ENCODE measurements at regions not wholly inside any gene's neighbourhood (a gene's known extent, or its start where the extent isn't known, plus 50 kb on each side); places are given as distances from the start of the nearest gene placed in this dataset.
"Not testable (repeated sequence)": the region's sequence is repeated elsewhere in the genome, so short reads cannot be mapped to it uniquely, and the experiment has no call there.

DNA sequence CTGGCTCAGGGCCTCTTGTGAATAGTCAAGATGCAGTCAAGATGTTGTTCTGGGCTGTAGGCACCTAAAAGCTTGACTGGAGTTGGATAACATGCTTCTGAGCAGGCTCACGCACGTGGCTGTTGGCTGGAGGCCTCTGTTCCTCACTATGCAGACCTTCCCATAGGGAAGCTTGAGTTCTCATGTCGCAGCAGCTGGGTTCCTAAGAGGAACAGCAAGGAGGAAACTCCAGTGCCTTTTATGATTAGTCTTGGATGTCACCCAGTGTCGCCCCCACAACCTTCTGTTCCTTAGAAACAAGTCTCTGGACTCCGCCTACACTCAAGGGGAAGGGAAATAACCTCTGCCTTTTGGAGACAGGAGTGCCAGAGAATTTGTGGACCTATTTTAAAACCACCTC, 210.7 kb downstream of the BCAS1 start:
- ChIA-PET POLR2A (ENCODE audit: low non-redundant PET) (no interaction called here), CTCF (interaction anchor here (0.6 to 1.0 kb wide), 5 partner anchors 13 to 798 kb away, joined by 3 read pairs; no protein-coding TSS in a partner anchor)
- H3K27ac ChIP-seq, result no peak overlapping the region
- TF ChIP-seq, protein P1, sequence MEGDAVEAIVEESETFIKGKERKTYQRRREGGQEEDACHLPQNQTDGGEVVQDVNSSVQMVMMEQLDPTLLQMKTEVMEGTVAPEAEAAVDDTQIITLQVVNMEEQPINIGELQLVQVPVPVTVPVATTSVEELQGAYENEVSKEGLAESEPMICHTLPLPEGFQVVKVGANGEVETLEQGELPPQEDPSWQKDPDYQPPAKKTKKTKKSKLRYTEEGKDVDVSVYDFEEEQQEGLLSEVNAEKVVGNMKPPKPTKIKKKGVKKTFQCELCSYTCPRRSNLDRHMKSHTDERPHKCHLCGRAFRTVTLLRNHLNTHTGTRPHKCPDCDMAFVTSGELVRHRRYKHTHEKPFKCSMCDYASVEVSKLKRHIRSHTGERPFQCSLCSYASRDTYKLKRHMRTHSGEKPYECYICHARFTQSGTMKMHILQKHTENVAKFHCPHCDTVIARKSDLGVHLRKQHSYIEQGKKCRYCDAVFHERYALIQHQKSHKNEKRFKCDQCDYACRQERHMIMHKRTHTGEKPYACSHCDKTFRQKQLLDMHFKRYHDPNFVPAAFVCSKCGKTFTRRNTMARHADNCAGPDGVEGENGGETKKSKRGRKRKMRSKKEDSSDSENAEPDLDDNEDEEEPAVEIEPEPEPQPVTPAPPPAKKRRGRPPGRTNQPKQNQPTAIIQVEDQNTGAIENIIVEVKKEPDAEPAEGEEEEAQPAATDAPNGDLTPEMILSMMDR (conservative IDR thresholded peaks at IDR 0.05; ENCODE audit: low read depth), result no peak
- no peak for DNase-seq (ENCODE audit: low spot score)

DNA sequence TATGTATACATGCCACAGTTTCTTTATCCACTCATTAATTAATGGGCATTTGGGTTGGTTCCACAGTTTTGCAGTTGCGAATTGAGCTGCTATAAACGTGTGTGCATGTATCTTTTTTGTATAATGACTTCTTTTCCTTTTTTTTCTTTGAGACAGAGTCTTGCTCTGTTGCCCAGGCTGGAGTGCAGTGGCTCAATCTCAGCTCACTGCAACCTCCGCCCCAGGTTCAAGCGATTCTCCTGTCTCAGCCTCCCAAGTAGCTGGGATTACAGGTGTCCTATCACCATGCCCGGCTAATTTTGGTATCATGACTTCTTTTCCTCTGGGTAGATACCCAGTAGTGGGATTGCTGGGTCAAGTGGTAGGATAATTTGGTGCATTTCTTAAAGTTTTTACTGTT, 211.4 kb downstream of the BCAS1 start:
- H3K27ac ChIP-seq; DNase-seq (ENCODE audit: low spot score); POLR2A ChIA-PET (ENCODE audit: low non-redundant PET): not testable (repeated sequence)
- CTCF ChIA-PET, result interaction anchor here (0.6 to 1.0 kb wide), 4 partner anchors 12 to 340 kb away, joined by 3 read pairs; no protein-coding TSS in a partner anchor

DNA sequence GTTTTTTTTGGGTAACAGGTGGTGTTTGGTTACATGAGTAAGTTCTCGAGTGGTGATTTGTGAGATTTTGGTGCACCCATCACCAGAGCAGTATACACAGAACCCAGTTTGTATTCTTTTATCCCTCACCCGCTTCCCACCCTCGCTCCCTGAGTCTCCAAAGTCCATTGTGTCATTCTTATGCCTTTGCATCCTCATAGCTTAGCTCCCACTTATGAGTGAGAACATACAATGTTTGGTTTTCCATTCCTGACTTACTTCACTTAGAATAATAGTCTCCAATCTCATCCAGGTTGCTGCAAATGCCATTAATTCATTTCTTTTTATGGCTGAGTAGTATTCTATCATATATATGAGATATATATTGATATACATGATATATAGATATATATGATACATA, 211.9 kb downstream of the BCAS1 start:
- DNase-seq (ENCODE audit: low spot score); POLR2A ChIA-PET (ENCODE audit: low non-redundant PET); H3K27ac ChIP-seq: not testable (repeated sequence)
- CTCF ChIA-PET, result interaction anchor here (0.8 kb wide), 1 partner anchor 81 kb away, joined by 3 read pairs; no protein-coding TSS in a partner anchor

DNA sequence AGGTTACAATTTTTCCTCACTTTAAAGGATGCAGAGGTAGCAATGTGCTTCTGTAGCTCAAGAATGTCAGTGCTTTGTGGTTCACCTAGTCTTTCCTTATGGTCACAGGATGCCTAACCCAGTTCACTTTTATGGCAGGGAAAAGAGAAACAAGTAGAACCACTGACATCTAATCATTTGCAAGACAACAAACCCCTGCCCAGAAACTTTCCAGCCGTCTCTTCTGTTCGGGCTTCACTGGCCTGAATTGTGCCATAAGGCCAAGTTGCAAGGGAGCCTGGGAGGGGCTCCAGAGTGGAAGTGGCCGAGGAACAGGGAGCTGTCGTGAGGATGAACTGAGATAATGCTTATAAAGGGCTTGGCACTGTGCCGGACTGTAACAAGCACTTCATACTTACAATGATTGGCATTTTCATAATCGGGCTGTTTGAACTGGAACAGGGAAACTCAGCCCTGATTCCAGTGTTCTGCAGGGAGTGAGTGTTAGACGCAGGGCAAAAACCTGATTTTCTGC, 212.6 kb downstream of the BCAS1 start:
- no peak for DNase-seq (ENCODE audit: low spot score)
- H3K27ac ChIP-seq, result no peak overlapping the region
- POLR2A ChIA-PET (ENCODE audit: low non-redundant PET), result interaction anchor here (0.7 kb wide), 1 partner anchor 193 kb away, joined by 3 read pairs; no protein-coding TSS in a partner anchor
- TF ChIP-seq, protein P1 (conservative IDR thresholded peaks at IDR 0.05; ENCODE audit: low read depth), result no peak
- CTCF ChIA-PET, result interaction anchor here (0.8 kb wide), 1 partner anchor 82 kb away, joined by 3 read pairs; no protein-coding TSS in a partner anchor

DNA sequence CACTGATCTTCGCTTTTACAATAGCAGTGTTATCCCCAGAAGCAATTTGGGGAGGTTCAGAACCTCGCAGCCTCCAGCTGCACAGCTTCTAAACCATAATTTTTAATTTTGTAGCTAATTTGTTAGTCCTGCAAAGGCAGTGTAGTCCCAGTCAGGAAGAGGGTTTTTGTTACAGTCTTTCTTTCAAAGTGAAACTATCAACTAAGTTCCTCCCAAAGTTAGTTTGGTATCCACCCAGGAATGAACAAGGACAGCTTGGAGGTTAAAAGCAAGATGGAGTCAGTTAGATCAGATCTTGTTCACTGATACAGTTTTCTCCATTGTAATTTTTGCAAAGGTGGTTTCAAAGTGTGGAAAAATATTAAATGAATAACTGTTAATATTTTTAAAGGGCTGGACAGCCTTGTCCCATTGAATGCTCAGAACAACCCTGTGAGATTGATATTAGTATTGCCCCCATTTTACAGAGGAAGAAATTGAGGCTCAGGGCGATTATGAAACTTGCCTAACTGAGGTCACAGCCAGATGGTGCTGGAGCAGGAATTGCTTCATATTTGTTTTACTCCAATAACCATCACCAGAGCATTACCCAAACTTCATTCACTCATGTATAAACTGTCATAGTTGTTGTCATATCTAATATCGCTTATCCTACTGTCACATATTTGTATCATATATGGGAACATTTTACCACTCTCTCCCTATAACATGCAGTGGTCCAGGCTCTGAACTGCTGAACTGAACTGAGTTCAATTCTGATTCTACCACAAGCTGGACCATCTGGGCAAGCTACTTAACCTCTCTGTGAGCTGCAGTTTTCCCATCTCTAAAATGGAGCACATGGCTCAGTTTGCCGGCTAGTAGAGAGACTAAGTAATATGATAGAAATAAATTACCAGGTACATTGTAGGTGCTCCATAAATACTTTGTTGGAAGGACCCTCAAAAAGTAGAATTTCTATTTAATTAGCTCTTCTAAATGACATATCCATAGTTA, 213.8 kb downstream of the BCAS1 start:
- DNase-seq (ENCODE audit: low spot score), result no peak
- CTCF ChIA-PET, result interaction anchor here (0.6 to 0.7 kb wide), 2 partner anchors 16 to 39 kb away, joined by 4 to 5 read pairs; no protein-coding TSS in a partner anchor
- no peak overlapping the region for H3K27ac ChIP-seq
- POLR2A ChIA-PET (ENCODE audit: low non-redundant PET), result no interaction called here
- TF ChIP-seq, protein P1 (conservative IDR thresholded peaks at IDR 0.05; ENCODE audit: low read depth), result no peak

DNA sequence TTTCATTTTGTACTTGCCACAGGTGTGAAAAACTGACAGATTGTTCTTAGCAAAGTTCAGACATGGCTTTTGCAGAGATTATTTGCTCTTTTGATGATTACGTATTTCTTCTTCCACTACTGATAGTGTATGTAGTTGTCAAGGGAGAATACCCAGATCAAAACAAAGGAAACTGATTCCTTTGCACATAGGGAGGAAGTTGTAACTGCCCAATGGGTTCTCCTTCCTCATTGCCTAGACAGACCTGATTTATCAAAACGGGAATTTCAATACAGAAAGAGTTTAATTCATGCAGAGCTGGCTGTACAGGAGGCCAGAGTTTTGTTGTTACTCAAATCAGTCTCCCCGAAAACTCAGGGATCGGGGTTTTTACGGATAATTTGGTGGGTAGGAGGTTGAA, 214.7 kb downstream of the BCAS1 start:
- no peak overlapping the region for H3K27ac ChIP-seq
- TF ChIP-seq, protein P1 (conservative IDR thresholded peaks at IDR 0.05; ENCODE audit: low read depth), result no peak
- CTCF ChIA-PET, result interaction anchor here (0.6 kb wide), 1 partner anchor 40 kb away, joined by 5 read pairs; no protein-coding TSS in a partner anchor
- no peak for DNase-seq (ENCODE audit: low spot score)
- POLR2A ChIA-PET (ENCODE audit: low non-redundant PET), result no interaction called here

DNA sequence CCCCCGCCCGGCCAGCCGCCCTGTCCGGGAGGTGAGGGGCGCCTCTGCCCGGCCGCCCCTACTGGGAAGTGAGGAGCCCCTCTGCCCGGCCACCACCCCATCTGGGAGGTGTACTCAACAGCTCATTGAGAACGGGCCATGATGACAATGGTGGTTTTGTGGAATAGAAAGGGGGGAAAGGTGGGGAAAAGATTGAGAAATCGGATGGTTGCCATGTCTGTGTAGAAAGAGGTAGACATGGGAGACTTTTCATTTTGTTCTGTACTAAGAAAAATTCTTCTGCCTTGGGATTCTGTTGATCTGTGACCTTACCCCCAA, 215.8 kb downstream of the BCAS1 start:
- DNase-seq (ENCODE audit: low spot score); CTCF ChIA-PET; H3K27ac ChIP-seq; POLR2A ChIA-PET (ENCODE audit: low non-redundant PET): not testable (repeated sequence)

Measured in RWPE1 (cell line).